ENCODE measurements at regions not wholly inside any gene's neighbourhood (a gene's known extent, or its start where the extent isn't known, plus 50 kb on each side); places are given as distances from the start of the nearest gene placed in this dataset.

- no peak for TF ChIP-seq EZH2phosphoT487 (IDR thresholded peaks at IDR 0.05; ENCODE audit: borderline replicate concordance, low read length)
- TF ChIP-seq, protein P1, sequence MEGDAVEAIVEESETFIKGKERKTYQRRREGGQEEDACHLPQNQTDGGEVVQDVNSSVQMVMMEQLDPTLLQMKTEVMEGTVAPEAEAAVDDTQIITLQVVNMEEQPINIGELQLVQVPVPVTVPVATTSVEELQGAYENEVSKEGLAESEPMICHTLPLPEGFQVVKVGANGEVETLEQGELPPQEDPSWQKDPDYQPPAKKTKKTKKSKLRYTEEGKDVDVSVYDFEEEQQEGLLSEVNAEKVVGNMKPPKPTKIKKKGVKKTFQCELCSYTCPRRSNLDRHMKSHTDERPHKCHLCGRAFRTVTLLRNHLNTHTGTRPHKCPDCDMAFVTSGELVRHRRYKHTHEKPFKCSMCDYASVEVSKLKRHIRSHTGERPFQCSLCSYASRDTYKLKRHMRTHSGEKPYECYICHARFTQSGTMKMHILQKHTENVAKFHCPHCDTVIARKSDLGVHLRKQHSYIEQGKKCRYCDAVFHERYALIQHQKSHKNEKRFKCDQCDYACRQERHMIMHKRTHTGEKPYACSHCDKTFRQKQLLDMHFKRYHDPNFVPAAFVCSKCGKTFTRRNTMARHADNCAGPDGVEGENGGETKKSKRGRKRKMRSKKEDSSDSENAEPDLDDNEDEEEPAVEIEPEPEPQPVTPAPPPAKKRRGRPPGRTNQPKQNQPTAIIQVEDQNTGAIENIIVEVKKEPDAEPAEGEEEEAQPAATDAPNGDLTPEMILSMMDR (conservative IDR thresholded peaks at IDR 0.05; ENCODE audit: low read depth, low read length), result no peak
Observed at GRCh38 chr2:145166731-145167302, 646.9 kb upstream of the ZEB2 start.

Measured in PC-3 (cell line).